Cardiac muscle cell (in vitro differentiated cells and primary cell): ENCODE measurements at regions not wholly inside any gene's neighbourhood (a gene's known extent, or its start where the extent isn't known, plus 50 kb on each side); places are given as distances from the start of the nearest gene placed in this dataset.

Experiments used
- DNase-seq, 2 donors: peaks; one replicate each; pipeline versions ENCODE4 v3.0.0 to v3.0.0-alpha.2; 2010 to 2017; ENCODE audit warnings: low read depth in 1 of 2, low spot score in 1 of 2
- H3K27ac ChIP-seq: fragments of 200-600 bp; sonication (generic); 2 replicates; pipeline ENCODE4 v1.5.1; 2016
- H3K27me3 ChIP-seq: fragments of 200-600 bp; sonication (generic); 2 replicates; pipeline ENCODE4 v1.6.0; 2016; ENCODE audit warnings: control low read depth
- H3K36me3 ChIP-seq: fragments of 200-600 bp; sonication (generic); 2 replicates; pipeline ENCODE4 v1.5.1; 2016; ENCODE audit warnings: control low read depth
- H3K4me1 ChIP-seq: fragments of 200-600 bp; sonication (generic); 2 replicates; pipeline ENCODE4 v1.8.1; 2017; ENCODE audit warnings: low read depth, mild to moderate bottlenecking, mixed run types
- H3K4me3 ChIP-seq: fragments of 200-600 bp; sonication (generic); 2 replicates; pipeline ENCODE4 v1.5.1; 2016; ENCODE audit warnings: mild to moderate bottlenecking
- H3K9me3 ChIP-seq: fragments of 200-600 bp; sonication (generic); 2 replicates; pipeline ENCODE4 v1.5.1; 2017; ENCODE audit warnings: low read depth, mild to moderate bottlenecking, control low read depth
- TF ChIP-seq, protein P1 (sequence below): IDR thresholded peaks from 2 replicates; pipeline ENCODE4 v1.5.1; 2012; ENCODE audit warnings: low read depth, mild to moderate bottlenecking, low read length

DNA sequence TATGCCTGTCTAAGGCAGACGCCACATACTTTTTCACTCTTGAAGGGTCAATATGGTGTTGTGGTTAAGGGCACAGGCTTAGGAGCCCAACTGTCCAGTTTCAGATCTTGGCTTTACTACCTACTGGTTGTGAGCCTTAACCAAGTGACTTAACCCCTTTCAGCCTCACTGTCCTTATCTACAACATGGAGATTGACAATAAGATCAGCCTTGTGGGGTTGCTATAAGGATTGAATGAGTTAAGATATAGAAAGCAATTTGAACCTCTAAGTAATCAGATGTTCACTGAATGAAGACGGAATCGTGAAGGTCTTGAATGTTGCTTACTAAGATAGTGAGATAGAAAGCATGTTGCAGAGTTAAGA lies 121.3 kb upstream of the JUN start:
- no peak for DNase-seq
- no peaks in the 10 kb centered on the region for H3K9me3 ChIP-seq
- H3K4me1 ChIP-seq: peaks cover 9% of the 10 kb centered on the region
- TF ChIP-seq, protein P1, sequence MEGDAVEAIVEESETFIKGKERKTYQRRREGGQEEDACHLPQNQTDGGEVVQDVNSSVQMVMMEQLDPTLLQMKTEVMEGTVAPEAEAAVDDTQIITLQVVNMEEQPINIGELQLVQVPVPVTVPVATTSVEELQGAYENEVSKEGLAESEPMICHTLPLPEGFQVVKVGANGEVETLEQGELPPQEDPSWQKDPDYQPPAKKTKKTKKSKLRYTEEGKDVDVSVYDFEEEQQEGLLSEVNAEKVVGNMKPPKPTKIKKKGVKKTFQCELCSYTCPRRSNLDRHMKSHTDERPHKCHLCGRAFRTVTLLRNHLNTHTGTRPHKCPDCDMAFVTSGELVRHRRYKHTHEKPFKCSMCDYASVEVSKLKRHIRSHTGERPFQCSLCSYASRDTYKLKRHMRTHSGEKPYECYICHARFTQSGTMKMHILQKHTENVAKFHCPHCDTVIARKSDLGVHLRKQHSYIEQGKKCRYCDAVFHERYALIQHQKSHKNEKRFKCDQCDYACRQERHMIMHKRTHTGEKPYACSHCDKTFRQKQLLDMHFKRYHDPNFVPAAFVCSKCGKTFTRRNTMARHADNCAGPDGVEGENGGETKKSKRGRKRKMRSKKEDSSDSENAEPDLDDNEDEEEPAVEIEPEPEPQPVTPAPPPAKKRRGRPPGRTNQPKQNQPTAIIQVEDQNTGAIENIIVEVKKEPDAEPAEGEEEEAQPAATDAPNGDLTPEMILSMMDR: no peak
- no peaks in the 10 kb centered on the region for H3K36me3 ChIP-seq
- no peak overlapping the region for H3K27ac ChIP-seq
- no peak overlapping the region for H3K4me3 ChIP-seq
- H3K27me3 ChIP-seq: no peaks in the 10 kb centered on the region

DNA sequence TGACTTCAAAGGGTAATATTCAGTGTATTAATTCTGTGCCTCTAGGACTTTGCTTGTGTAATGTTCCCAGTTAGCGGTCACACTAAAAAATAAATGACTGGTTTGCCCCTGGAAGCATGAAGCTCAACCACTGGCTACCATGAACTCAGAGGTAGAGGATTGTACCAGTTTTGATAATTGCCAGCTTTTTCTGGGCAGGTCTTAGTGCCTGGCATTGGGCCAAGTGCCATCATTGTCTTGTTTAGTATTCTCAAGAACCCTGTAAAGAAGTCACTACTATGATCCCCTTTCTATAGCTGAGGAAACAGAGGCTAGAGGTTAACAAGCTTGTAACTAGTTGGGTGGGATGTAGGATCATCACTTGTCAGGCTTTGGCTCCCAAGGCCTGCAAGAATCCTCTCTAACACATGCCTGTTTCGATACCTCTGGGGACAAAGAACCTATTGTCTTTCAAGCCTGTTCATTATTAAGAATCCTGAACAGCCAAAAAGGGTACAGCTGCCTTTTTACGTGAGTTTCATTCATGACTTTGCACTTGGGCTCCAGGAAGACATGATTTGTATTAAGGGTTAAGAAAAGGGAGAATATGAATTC lies 121.9 kb upstream of the JUN start:
- Histone ChIP-seq H3K9me3 (no peaks in the 10 kb centered on the region), H3K27ac (no peak overlapping the region), H3K36me3 (no peaks in the 10 kb centered on the region), H3K4me3 (no peak overlapping the region), H3K4me1 (peaks cover 3% of the 10 kb centered on the region), H3K27me3 (no peaks in the 10 kb centered on the region)
- TF ChIP-seq, protein P1: no peak
- no peak for DNase-seq

DNA sequence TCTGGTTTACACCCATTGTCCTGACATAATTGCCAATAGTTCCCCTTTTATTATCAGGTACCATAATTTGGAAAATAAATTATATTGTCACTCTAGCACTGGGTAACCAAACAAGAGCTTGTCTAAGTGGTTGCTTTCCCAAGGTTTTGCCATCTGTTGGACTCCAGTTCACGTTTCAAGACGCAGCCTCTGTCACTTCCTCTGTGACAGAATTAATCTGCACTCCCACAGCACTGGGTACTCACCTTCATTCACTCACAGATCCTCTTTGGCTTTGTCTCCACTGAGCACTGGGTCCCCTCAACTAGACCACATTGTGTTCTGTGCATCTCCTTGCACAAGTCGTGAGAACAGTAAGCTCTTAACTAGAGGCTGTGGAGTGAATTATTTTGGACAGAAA lies 123.6 kb upstream of the JUN start:
- Histone ChIP-seq H3K4me1 (no peaks in the 10 kb centered on the region), H3K9me3 (no peaks in the 10 kb centered on the region), H3K27me3 (no peaks in the 10 kb centered on the region), H3K4me3 (no peak overlapping the region), H3K27ac (no peak overlapping the region), H3K36me3 (no peaks in the 10 kb centered on the region)
- DNase-seq: no peak
- TF ChIP-seq, protein P1: no peak

DNA sequence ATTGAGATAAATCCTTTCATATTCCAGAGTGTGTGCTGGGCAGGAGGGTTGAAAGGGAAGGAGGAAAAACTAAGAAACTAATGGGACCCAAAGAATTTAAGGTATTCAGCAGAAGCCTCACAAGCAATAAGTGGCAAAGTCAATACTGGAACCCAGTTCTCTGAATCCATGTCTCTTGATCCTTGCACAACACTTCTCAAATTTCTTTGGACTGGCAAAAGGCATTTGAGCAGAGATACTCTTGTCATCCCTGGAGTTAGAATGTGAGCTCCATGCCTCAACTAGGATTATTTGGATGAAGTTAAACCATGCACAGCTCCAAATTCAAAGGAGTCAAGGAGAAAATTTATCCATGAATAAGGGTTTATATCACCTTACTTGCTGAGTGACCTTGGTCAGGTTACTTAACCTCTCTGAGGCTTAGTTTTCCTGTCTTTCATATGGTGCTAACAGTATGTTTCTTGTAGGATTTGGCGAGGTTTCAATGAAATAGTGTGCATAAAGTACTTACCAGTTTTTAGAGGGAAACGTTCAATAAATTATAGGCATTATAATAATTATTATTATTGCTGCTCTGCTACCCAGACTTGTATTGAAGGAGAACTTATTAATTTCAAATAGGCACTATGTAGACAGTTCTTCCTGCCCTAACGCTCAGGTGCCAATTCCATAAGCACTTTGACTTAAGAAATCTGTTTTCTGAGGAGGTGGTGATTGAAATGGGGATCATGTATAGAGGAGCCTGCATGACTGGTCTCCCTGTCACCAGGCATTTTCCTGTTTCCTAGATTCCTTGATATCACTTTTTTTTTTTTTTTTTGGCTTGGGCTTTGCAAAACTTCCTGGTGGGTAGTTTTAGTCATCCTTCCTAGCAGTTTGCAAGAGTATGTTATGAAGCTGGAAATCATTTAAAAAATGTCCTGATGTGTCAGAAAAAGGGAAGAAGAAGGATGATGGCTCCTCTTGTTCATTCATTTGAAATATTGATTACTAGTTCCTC lies 125.0 kb upstream of the JUN start:
- no peaks in the 10 kb centered on the region for H3K9me3 ChIP-seq
- no peaks in the 10 kb centered on the region for H3K36me3 ChIP-seq
- no peak overlapping the region for H3K4me3 ChIP-seq
- H3K4me1 ChIP-seq: no peaks in the 10 kb centered on the region
- DNase-seq: peak in 1 of 2 donors; percentile 64
- no peaks in the 10 kb centered on the region for H3K27me3 ChIP-seq
- TF ChIP-seq, protein P1: no peak
- no peak overlapping the region for H3K27ac ChIP-seq

DNA sequence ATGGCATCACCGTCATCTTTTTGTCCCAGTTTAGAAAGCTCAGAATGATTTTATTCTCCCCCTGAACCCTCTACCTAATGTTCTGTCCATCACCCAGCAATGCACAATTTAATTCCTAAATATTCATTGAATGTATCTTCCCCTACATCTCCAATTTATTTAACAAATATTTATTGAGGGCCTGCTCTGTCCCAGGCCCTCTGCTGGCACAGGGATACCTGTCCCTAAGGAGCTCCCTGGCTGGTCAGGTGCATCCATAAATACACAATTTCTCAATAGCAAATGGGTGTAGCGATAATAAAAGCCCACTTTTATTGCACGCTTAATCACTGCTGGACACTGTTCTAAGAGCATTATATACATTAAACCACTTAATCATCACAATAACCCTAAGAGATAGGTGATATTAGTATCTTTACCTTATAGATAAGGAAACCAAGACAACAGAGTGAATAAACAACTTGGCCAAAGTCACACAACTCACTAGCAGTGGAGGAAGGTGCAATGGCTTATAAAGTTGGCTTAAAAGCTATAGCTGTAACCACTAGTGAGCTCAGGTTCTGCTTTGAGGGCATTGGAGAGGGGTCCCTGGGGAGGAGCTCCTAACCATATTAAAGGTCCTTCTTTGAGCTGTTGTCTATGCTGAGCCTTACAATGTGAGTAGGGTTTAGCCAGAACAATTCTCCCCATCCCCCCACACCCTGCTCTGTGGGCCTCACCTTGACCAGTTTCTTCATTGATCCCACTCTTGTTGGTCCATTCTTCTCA lies 126.3 kb upstream of the JUN start:
- Histone ChIP-seq H3K9me3 (no peaks in the 10 kb centered on the region), H3K4me3 (no peak overlapping the region), H3K27ac (no peak overlapping the region), H3K27me3 (no peaks in the 10 kb centered on the region), H3K4me1 (no peaks in the 10 kb centered on the region), H3K36me3 (no peaks in the 10 kb centered on the region)
- TF ChIP-seq, protein P1: no peak
- no peak for DNase-seq
